ENCODE measurements at regions not wholly inside any gene's neighbourhood (a gene's known extent, or its start where the extent isn't known, plus 50 kb on each side); places are given as distances from the start of the nearest gene placed in this dataset.
"Not testable (repeated sequence)": the region's sequence is repeated elsewhere in the genome, so short reads cannot be mapped to it uniquely, and the experiment has no call there.

- DNase-seq (ENCODE audit: low read depth in 2 of 2, low spot score in 1 of 2), result no peak
These were observed 231.3 kb upstream of the ARHGEF26 start for GRCh38 chr3:153889905-153890334.

DNA sequence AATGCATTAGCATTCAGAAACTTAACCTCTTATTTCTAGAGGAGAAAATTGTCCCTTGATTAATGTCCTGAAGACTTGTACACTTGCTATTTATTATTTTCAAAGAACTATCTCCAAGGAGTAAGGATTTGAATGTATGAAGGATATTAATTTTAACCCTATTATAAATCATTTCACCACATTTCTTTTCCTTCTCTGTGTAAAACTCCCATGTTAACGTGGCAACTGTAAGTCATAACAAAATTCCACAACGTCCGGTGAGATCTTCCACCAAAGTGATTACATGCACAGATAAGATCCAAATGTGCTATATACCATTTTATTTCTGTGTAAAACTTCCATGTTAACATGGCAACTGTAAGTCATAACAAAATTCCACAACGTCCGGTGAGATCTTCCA is 229.1 kb upstream of the ARHGEF26 start:
- DNase-seq (ENCODE audit: low read depth in 2 of 2, low spot score in 1 of 2), result no peak

DNA sequence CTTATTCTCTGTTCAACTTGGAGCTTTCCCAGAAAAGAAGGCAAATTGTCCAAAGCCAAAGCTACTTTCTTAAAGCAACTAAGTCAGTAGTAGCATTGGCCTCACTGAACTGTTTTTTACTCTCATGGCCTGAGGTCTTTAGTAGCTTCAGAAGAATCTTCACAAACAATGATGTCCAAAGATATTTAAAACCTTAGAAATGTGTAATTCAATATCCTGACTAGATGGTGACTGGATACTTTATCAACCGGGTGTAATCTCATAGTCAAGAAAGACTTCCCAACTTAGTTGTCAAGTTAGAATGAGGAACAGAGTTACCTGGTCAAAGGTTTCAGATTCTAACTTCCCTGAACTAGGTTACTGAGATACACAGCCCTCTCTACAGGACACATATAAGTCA is 226.3 kb upstream of the ARHGEF26 start:
- DNase-seq (ENCODE audit: low read depth in 2 of 2, low spot score in 1 of 2), result no peak

- DNase-seq (ENCODE audit: low read depth in 2 of 2, low spot score in 1 of 2), result no peak
These were observed 225.0 kb upstream of the ARHGEF26 start for GRCh38 chr3:153896197-153896596.

GRCh38 chr3:153897025-153897723 is 224.0 kb upstream of the ARHGEF26 start:
- no peak for DNase-seq (ENCODE audit: low read depth in 2 of 2, low spot score in 1 of 2)

DNA sequence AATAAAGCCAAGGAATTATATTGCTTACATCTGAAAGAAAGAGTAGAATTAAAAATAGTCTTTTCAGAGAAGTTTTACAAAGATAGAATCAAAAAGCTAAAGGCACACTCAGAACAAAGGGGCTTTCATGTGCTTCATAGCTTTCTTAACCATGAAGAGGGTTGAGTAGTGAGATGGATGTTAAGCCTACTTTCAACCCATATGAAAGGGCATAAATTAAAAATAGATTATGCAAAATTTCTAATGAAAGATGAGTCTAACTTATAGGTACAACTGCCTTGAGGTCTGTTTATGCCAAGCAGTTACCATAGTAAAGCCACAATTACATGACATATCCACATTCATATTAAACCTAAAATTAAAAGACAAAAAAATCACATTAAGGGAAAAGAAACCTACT is 223.3 kb upstream of the ARHGEF26 start:
- no peak for DNase-seq (ENCODE audit: low read depth in 2 of 2, low spot score in 1 of 2)

DNA sequence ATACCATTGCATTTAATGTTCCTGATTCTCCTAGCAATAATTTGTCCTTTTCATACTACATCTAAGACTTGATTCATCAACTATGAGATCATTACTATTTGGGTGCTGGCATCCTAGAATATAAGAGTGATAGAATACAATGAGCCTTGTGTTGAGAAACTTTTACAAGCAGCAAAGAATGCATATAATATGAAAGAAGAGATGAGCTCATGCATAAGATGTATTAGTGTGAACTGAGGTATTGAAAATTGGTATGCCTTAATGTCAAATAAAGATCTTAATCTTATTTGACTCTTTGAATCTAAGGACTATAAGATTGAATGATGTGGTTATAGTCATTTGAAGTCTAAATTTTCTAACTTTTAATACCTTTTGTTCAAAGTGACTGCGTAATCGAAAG is 220.0 kb upstream of the ARHGEF26 start:
- DNase-seq (ENCODE audit: low read depth in 2 of 2, low spot score in 1 of 2), result no peak

DNA sequence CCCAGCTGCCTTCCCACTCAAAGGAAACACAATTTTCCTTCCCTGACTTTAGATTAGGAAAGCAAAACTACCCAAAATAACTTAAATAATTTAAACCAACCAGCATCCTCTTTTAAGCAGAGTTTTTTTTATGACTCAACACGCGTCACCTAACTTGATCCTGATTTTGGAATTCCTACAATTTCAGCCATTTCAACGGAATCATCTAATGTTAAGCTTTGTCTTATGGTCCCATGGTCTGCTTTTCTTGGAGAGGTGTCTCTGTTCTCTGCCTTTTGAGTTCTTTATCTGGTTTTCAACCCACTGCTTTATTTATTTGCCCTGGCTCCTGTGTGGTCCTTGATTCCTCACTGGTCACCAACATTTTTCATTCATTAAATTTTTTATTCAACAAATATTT is 219.2 kb upstream of the ARHGEF26 start:
- DNase-seq (ENCODE audit: low read depth in 2 of 2, low spot score in 1 of 2), result no peak

DNA sequence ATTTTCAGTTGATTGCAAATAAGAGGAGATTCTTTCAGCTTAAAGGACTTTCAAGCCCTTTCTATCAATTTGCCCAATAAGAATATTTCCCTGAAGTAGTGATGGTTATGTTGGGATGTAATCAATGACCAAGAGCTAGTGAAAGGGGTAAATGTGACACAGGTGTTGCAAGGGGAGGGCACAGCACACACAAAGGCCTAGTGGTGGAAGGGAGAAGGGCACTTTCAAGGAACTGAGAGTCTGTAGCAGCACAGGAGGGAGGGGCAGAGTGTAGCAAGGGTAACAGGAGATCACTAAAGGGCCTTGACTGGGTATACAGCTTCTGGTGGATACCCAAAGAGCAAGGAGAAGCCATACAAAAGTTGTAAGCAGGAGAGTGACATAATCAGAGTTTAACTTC is 217.8 kb upstream of the ARHGEF26 start:
- DNase-seq (ENCODE audit: low read depth in 2 of 2, low spot score in 1 of 2), result no peak

DNA sequence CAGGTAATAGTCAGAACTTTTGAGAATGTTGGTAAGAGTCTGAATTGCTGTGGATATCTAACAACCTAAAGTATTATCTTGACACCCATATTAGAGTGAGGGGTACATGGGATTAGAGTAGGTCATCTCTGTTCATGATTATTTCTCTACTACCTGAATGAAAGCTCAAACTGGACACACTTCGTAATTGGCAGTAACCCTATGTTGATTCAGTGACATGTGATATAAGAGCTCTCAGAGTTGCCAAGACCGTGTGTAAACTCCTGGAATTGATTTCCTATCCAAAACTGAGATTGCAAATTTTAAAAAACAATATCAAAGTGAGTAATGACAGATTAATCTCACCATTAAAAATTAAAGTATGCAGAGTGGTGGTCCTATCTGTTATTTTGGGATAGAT is 214.8 kb upstream of the ARHGEF26 start:
- no peak for DNase-seq (ENCODE audit: low read depth in 2 of 2, low spot score in 1 of 2)

DNA sequence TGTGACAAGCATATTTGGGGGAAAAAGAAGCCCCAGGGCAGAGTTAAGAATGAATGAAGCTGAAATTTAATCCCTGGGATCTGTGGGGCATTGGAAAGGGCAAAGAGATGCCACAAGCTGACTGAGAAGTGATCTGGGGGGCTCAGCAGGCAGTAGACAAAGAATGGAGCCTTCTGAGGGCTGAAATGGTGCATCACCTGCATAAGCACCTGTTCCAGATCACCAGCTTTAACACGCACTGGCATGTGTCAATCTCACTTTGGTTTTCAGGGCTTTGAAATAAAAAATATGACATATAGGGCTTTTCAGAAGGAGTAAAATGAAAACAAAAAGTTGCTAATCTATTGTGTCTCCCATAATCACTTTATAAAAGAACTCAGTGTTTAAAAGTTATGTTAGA is 210.8 kb upstream of the ARHGEF26 start:
- DNase-seq (ENCODE audit: low read depth in 2 of 2, low spot score in 1 of 2), result no peak

GRCh38 chr3:153911116-153911515 is 210.1 kb upstream of the ARHGEF26 start:
- DNase-seq (ENCODE audit: low read depth in 2 of 2, low spot score in 1 of 2), result no peak

GRCh38 chr3:153919773-153920172 is 201.4 kb upstream of the ARHGEF26 start:
- no peak for DNase-seq (ENCODE audit: low read depth in 2 of 2, low spot score in 1 of 2)

DNA sequence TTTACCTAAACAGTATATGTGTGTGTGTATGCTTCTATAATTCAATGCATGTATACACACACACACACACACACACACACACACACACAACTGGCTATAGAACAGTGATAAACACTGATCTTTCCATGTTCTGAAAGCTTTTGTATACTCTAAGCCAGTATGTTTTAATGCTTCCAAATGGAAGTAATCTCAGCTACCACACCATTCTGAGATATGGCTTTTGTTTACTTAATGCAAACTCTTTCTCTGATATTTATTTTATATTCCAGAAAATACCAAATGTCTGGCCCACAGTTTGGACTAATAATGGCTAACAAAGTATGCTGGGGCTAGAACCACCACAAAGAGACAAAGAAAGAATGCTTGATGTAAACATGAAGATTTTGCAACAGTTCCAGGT is 199.4 kb upstream of the ARHGEF26 start:
- no peak for DNase-seq (ENCODE audit: low read depth in 2 of 2, low spot score in 1 of 2)

DNA sequence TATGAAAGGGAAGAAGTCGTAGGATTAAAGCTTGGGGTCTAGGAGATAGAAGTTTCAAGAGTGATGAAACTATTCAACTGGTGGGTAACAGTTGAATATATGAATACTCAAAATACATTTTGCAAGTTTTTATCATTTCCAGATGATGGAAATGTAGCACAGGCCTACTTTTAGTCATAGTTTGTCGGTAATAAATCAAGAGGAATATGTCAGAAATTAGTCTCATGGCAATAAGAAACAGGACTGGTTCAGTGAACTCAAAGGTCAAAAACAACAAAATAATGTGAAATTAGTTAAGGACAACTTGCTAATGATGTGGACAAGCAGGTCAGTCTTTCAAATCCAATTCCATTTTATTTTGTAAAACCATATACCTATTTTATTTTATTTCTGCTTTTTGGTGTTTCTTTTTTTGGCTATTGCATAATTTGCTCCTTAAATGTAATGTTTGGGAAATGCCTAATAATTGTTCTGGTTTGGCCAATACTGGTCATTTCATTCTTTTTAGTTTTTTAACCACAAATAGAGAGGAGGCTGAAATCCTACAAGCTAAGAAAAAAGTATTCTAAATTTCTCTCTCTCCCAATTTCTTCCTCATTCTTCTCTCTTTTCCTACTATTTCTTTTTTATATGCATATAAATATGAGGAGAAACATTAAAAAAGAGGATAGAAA is 195.2 kb upstream of the ARHGEF26 start:
- no peak for DNase-seq (ENCODE audit: low read depth in 2 of 2, low spot score in 1 of 2)

- no peak for DNase-seq (ENCODE audit: low read depth in 2 of 2, low spot score in 1 of 2)
These were observed 194.1 kb upstream of the ARHGEF26 start for GRCh38 chr3:153927107-153927506.

- no peak for DNase-seq (ENCODE audit: low read depth in 2 of 2, low spot score in 1 of 2)
These were observed 192.3 kb upstream of the ARHGEF26 start for GRCh38 chr3:153928851-153929250.

GRCh38 chr3:153933481-153933880 is 187.7 kb upstream of the ARHGEF26 start:
- DNase-seq (ENCODE audit: low read depth in 2 of 2, low spot score in 1 of 2), result not testable (repeated sequence)

DNA sequence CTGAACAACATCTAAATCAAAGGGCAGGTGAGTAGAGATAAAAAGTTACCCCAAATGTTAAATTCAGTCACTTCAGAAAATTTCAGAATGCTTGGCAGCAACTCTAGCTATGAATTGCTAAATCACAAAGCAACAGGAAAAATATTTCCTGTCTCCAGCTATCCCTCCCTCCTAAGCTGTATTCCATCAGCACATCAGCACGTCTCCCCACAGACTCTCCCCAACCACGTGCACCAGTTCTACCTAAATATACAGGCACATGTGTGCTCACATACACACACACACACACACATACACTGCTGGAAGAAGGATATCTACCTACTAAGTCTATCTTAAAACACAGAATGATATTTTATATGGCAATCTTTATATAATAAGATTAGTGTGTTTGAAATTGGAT is 177.1 kb upstream of the ARHGEF26 start:
- DNase-seq (ENCODE audit: low read depth in 2 of 2, low spot score in 1 of 2), result no peak

- DNase-seq (ENCODE audit: low read depth in 2 of 2, low spot score in 1 of 2), result no peak
These were observed 169.9 kb upstream of the ARHGEF26 start for GRCh38 chr3:153951276-153951675.

GRCh38 chr3:153952091-153952490 is 169.1 kb upstream of the ARHGEF26 start:
- DNase-seq (ENCODE audit: low read depth in 2 of 2, low spot score in 1 of 2), result no peak

DNA sequence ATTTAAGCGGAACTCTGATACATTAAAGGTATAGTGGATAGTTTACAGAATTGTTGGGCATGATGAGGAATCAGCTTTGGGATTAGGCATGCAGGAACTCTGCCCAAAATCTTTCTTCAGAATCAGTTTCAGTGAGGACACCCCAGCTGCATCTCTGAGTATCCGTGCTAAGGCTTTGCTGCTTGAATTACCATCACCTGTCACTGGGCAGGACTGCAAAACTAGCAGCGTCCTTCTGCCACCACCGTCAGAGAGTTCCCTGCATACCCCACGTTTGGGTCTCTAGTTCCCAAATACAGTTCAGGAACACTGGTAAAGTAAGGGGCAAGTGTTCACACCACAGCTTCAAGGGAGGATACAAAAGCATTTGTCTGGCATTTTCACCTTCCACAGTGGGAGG is 164.6 kb upstream of the ARHGEF26 start:
- DNase-seq (ENCODE audit: low read depth in 2 of 2, low spot score in 1 of 2), result no peak

DNA sequence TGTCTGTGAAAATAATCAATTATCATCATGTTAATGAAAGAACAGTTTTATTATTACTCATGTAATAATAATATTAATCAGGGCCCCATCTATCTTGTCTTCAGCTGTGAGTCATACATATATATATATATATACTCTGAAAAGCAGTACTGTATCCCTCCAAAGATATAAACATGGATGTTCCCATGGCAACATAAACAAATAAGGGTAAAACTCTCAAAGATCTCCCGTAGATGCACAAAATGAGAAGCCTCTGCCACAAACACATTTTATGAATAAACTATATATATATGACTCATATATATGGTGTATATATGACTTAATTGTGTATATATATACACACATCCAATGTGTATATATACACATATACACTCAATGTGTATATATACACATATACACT is 163.8 kb upstream of the ARHGEF26 start:
- no peak for DNase-seq (ENCODE audit: low read depth in 2 of 2, low spot score in 1 of 2)

Data from stimulated activated CD8-positive, alpha-beta memory T cell treated with anti-CD3 and anti-CD28 coated beads, Interleukin-4, amount 100 ng/mL, for 1 hour (primary cell).